Hematopoietic multipotent progenitor cell treated with erythropoietin and hydrocortisone succinate and interleukin-3 and kit ligand, for 4 days (in vitro differentiated cells): ENCODE measurements at regions not wholly inside any gene's neighbourhood (a gene's known extent, or its start where the extent isn't known, plus 50 kb on each side); places are given as distances from the start of the nearest gene placed in this dataset.
A peak's percentile ranks its signal among the peaks of the same experiment; 100 is the strongest.
"Not testable (repeated sequence)": the region's sequence is repeated elsewhere in the genome, so short reads cannot be mapped to it uniquely, and the experiment has no call there.

Experiments
- DNase-seq: peaks from one replicate; pipeline ENCODE4 v3.0.0-alpha.2; 2015

GRCh38 chr1:94302497-94302896, 65.1 kb upstream of the ARHGAP29 start:
- no peak for DNase-seq

DNA sequence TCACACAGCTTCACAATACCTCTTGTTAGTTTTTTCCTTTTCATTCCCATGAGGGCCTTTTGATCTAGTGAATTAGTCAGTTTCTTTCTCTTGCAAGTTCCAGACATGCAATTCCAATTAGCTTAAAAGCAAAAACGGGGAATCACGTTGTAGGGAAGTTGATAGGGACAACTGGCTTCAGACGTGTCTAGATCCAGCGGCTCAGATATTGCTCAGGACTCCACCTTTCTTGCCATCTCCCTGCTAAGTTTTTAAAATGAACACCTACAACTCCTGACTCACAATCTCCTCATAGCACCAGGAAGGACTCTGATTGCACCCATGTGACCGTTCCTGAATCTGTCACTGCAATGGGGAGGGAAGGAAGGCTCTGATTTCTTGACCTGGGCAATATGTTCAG, 63.8 kb upstream of the ARHGAP29 start:
- no peak for DNase-seq

DNA sequence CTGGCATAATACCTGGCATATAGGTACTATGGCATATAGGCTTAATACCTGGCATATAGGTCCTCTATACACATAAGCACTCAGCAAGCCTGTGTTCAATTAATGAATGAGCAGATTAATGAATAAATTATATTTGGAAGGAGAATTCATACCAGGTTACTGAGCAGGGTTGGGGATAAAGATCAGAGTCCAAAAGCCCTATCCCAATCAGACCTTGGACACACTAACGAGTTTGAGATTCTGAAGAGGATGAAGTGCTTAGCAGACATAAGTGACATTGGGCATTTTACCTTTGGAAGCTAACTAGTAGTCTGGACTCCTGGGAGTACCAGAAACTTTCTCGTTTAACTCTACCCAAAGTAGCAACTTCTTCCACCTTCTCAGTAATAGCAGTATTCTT, 63.3 kb upstream of the ARHGAP29 start:
- no peak for DNase-seq

DNA sequence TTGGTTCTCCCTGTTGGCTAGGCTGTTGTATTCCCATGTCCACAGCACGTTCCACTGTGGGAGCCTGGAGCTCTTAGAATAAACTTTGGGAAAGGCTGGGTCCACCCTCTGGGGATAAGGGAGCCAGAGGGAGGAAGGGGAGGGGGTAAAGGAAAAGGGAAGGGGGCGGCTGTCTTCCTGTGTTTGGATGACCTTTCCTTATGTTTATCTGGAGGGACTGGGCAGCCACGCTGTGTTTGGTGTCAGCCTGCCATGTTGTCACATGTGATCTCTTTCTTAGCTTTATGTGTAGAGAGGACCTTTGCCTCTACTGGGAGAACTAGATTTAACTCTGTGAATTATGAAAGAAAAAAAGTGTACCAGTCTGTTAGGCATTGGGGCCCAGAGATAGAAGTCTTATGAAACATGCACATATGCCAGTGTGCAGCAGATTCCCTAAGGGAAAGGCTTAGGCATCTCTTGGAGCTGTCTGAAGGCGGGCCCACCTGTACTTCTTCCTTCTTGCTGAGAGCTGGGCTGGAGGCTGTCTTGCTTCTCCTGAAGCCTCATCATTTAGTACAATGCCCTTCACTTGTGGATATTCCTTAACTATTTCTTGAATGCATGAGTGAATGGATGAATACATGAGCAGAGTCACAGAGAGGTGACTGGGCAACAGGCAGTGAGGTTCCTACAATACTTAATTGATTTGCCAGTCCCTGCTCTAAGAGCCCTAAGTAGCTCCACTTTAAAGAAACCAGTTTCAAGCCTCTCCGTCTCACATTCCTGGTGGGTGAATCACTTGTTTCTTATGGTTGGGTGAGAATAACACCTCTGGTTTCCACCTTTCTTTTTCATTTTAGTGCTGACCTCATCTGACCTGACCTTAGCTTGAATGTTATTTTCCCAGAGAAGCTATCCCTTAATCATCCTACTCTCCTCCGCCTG, 62.5 kb upstream of the ARHGAP29 start:
- DNase-seq: no peak

DNA sequence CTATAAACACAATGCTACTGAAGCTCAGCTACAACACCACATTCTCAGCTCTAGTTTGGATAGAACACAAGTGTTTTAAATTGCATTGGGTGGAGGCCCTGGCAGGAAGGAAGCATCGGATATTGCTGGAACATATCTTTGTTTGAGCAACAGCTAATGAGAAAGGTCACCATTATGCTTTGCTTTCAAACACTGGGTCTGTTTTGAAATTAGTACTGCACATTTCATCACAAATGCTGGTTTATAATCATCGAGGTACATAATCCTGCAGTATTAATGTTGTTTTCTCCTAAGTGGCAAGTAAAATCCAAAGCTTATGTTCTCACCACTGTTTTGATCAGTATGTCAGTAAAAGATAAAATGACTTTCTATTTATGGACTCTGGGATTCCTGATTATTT, 61.5 kb upstream of the ARHGAP29 start:
- DNase-seq: peak; percentile 30

GRCh38 chr1:94296018-94296417, 58.6 kb upstream of the ARHGAP29 start:
- DNase-seq: no peak

GRCh38 chr1:94292978-94293377, 55.6 kb upstream of the ARHGAP29 start:
- not testable (repeated sequence) for DNase-seq

DNA sequence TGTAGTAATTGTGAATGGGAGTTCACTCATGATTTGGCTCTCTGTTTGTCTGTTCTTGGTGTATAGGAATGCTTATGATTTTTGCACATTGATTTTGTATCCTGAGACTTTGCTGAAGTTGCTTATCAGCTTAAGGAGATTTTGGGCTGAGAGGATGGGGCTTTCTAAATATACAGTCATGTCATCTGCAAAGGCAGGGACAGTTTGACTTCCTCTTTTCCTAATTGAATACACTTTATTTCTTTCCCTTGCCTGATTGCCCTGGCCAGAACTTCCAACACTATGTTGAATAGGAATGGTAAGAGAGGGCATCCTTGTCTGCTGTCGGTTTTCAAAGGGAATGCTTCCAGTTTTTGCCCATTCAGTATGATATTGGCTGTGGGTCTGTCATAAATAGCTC, 51.9 kb upstream of the ARHGAP29 start:
- peak; percentile 27 for DNase-seq
